HEK293 (cell line): ENCODE measurements at regions not wholly inside any gene's neighbourhood (a gene's known extent, or its start where the extent isn't known, plus 50 kb on each side); places are given as distances from the start of the nearest gene placed in this dataset.

Experiments used
- CTCF ChIA-PET: fragments of 350-600 bp; formaldehyde crosslinking; extraction: SDS; loops from one replicate; lab custom pipeline; 2021; ENCODE audit warnings: antibody characterized with exemption; lab: Yijun Ruan, JAX
- POLR2A ChIA-PET: fragments of 300-600 bp; formaldehyde crosslinking; extraction: SDS; loops from one replicate; lab custom pipeline; 2020; ENCODE audit warnings: antibody characterized with exemption, inconsistent platforms; lab: Yijun Ruan, JAX
- H3K27ac ChIP-seq: fragments of 200-500 bp; sonication (Bioruptor generic); 2 replicates; pipeline ENCODE4 v1.5.1; 2014; ENCODE audit warnings: low read depth, low read length, control low read depth, inconsistent platforms; ENCODE audit errors: extremely low read depth
- H3K36me3 ChIP-seq, 2 experiments: fragments of 200-500 bp in 1 of 2; sonication (Bioruptor generic) in 1 of 2; 1 replicate in 1 of 2; 2 replicates in 1 of 2; pipeline ENCODE4 v1.5.1; 2014 to 2017; ENCODE audit warnings: inconsistent platforms in 2 of 2, low read length in 2 of 2; ENCODE audit not compliant: control insufficient read depth in 2 of 2, insufficient read depth in 1 of 2
- H3K4me1 ChIP-seq: fragments of 200-500 bp; sonication (Bioruptor generic); 2 replicates; pipeline ENCODE4 v1.5.1; 2014; ENCODE audit warnings: mild to moderate bottlenecking, low read length, inconsistent platforms; ENCODE audit not compliant: control insufficient read depth, insufficient read depth
- H3K4me3 ChIP-seq: 2 replicates; pipeline ENCODE4 v1.5.1; 2011; ENCODE audit warnings: low read depth, mild to moderate bottlenecking, control low read depth, low read length, moderate library complexity
- H3K9me3 ChIP-seq: fragments of 200-500 bp; sonication (Bioruptor generic); 2 replicates; pipeline ENCODE4 v1.5.1; 2014; ENCODE audit warnings: low read depth, low read length, inconsistent platforms; ENCODE audit not compliant: control insufficient read depth, insufficient read depth
- MYNN ChIP-seq: fragments of 450-650 bp; formaldehyde crosslinking; IDR thresholded peaks from 2 replicates; pipeline ENCODE4 v1.5.1; 2016; ENCODE audit warnings: missing biosample characterization, missing genetic modification characterization, borderline replicate concordance
- OSR2 ChIP-seq: fragments of 450-650 bp; formaldehyde crosslinking; IDR thresholded peaks from 2 replicates; pipeline ENCODE4 v1.5.1; 2016; ENCODE audit warnings: missing biosample characterization, missing genetic modification characterization
- SALL2 ChIP-seq: fragments of 450-650 bp; formaldehyde crosslinking; IDR thresholded peaks from 2 replicates; pipeline ENCODE4 v1.5.0; 2017; ENCODE audit warnings: missing biosample characterization, mild to moderate bottlenecking, missing genetic modification characterization, borderline replicate concordance
- SETDB1 ChIP-seq: IDR thresholded peaks from one replicate; pipeline ENCODE4 v1.6.1; 2017; ENCODE audit warnings: mild to moderate bottlenecking, low read length, moderate library complexity, mixed read lengths; ENCODE audit not compliant: insufficient read length
- TCF7L2 ChIP-seq: IDR thresholded peaks from 2 replicates; pipeline ENCODE4 v1.6.1; 2011; ENCODE audit warnings: low read depth, mild to moderate bottlenecking, inconsistent platforms, low read length, moderate library complexity, borderline replicate concordance
- YY1 ChIP-seq: fragments of 450-650 bp; formaldehyde crosslinking; IDR thresholded peaks from 2 replicates; pipeline ENCODE4 v1.5.1; 2018; ENCODE audit warnings: missing biosample characterization, missing genetic modification characterization
- ZBTB48 ChIP-seq: fragments of 450-650 bp; formaldehyde crosslinking; IDR thresholded peaks from 2 replicates; pipeline ENCODE4 v1.5.1; 2016; ENCODE audit warnings: missing biosample characterization, missing genetic modification characterization
- ZNF112 ChIP-seq: fragments of 450-650 bp; formaldehyde crosslinking; IDR thresholded peaks from 2 replicates; pipeline ENCODE4 v1.5.0; 2017; ENCODE audit warnings: missing biosample characterization, missing genetic modification characterization
- ZNF174 ChIP-seq: fragments of 450-650 bp; formaldehyde crosslinking; IDR thresholded peaks from 2 replicates; pipeline ENCODE4 v1.5.0; 2017; ENCODE audit warnings: missing biosample characterization, mild to moderate bottlenecking, missing genetic modification characterization
- ZNF2 ChIP-seq: fragments of 450-650 bp; formaldehyde crosslinking; IDR thresholded peaks from 2 replicates; pipeline ENCODE4 v1.5.1; 2016; ENCODE audit warnings: missing biosample characterization, missing genetic modification characterization
- ZNF211 ChIP-seq: fragments of 450-650 bp; formaldehyde crosslinking; IDR thresholded peaks from 2 replicates; pipeline ENCODE4 v1.5.1; 2016; ENCODE audit warnings: low read depth, missing biosample characterization, missing genetic modification characterization
- ZNF426 ChIP-seq: fragments of 450-650 bp; formaldehyde crosslinking; IDR thresholded peaks from 2 replicates; pipeline ENCODE4 v1.5.1; 2017; ENCODE audit warnings: missing biosample characterization, missing genetic modification characterization, mild to moderate bottlenecking, inconsistent platforms, moderate library complexity
- ZNF561 ChIP-seq: fragments of 450-650 bp; IDR thresholded peaks from 2 replicates; pipeline ENCODE4 v1.5.1; 2018; ENCODE audit warnings: missing biosample characterization, missing genetic modification characterization, borderline replicate concordance
- ZNF621 ChIP-seq: fragments of 450-650 bp; formaldehyde crosslinking; IDR thresholded peaks from 2 replicates; pipeline ENCODE4 v1.5.1; 2017; ENCODE audit warnings: missing biosample characterization, missing genetic modification characterization
- ZNF623 ChIP-seq: fragments of 450-650 bp; formaldehyde crosslinking; IDR thresholded peaks from 2 replicates; pipeline ENCODE4 v1.5.1; 2016; ENCODE audit warnings: missing biosample characterization, missing genetic modification characterization
- ZNF837 ChIP-seq: fragments of 450-650 bp; formaldehyde crosslinking; IDR thresholded peaks from 2 replicates; pipeline ENCODE4 v1.5.1; 2016; ENCODE audit warnings: missing biosample characterization, missing genetic modification characterization
- ZNF843 ChIP-seq: fragments of 450-650 bp; formaldehyde crosslinking; IDR thresholded peaks from 2 replicates; pipeline ENCODE4 v1.5.1; 2016; ENCODE audit warnings: missing biosample characterization, missing genetic modification characterization
- TF ChIP-seq, protein P1 (sequence below): fragments of 450-650 bp; formaldehyde crosslinking; IDR thresholded peaks from 2 replicates; pipeline ENCODE4 v1.5.1; 2016; ENCODE audit warnings: missing biosample characterization, missing genetic modification characterization
- TF ChIP-seq, protein P2 (sequence below): fragments of 450-650 bp; formaldehyde crosslinking; IDR thresholded peaks from 2 replicates; pipeline ENCODE4 v1.5.1; 2017; ENCODE audit warnings: missing biosample characterization, missing genetic modification characterization
- TF ChIP-seq, protein P3 (sequence below): fragments of 450-650 bp; IDR thresholded peaks from 2 replicates; pipeline ENCODE4 v1.5.1; 2018; ENCODE audit warnings: missing biosample characterization, missing genetic modification characterization
- TF ChIP-seq, protein P4 (sequence below): fragments of 450-650 bp; formaldehyde crosslinking; IDR thresholded peaks from 2 replicates; pipeline ENCODE4 v1.5.1; 2016; ENCODE audit warnings: missing biosample characterization, missing genetic modification characterization, borderline replicate concordance

DNA sequence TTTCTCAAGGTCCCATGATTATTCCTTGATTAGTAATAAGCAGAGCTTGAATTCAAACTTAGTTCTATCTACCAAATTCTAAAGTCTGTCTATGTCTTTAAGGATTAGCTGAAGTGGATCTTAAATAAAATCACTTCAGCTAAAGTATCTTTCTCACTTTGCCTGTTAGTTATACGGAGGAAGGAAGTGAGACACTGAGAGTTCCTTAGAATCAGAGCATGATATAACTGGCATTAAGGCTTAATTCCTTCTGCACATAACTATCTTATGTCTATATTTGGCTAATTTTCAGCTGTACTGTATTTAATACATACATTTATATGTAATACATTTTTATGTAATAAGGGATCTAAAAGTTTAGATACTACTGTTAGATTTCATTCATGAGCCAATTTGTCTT lies 491.1 kb upstream of the GHITM start:
- CTCF ChIA-PET = no interaction called here
- no peak overlapping the region for H3K27ac ChIP-seq
- H3K36me3 ChIP-seq = no peaks in the 10 kb centered on the region
- POLR2A ChIA-PET = no interaction called here
- no peak overlapping the region for H3K4me3 ChIP-seq
- no peaks in the 10 kb centered on the region for H3K9me3 ChIP-seq
- 0 out of 2 replicates have a peak, but pooled peaks cover 3% of the 10 kb centered on the region for H3K4me1 ChIP-seq
- TF ChIP-seq, protein P1, sequence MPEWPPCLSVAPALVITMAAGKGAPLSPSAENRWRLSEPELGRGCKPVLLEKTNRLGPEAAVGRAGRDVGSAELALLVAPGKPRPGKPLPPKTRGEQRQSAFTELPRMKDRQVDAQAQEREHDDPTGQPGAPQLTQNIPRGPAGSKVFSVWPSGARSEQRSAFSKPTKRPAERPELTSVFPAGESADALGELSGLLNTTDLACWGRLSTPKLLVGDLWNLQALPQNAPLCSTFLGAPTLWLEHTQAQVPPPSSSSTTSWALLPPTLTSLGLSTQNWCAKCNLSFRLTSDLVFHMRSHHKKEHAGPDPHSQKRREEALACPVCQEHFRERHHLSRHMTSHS (tag by site-specific recombination) = no peak
- no peak for TF ChIP-seq ZNF174 (tag by site-specific recombination)
- TF ChIP-seq ZNF837 (tag by site-specific recombination) = no peak
- TF ChIP-seq MYNN (tag by site-specific recombination) = no peak
- no peak for TF ChIP-seq ZBTB48 (tag by site-specific recombination)

DNA sequence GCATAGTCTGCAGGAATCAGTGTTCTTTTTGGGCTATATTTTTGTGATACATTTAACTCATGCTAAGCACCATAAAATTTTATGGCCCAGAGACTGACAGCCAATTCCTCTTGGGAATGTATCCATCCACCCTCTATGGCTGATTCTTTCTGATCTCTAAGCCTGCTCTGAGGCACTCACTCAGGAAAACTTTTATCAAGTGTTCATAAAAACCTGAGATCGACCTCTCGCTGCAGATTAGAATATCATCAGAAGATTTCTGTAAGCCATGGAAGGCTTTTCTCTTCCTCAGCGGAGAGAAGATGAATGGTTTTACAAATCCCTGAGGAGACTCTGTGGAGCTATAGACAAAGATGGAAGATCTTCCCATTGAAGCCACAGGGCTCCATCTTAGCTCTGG lies 489.8 kb upstream of the GHITM start:
- Histone ChIP-seq H3K27ac (no peak overlapping the region), H3K36me3 (no peaks in the 10 kb centered on the region), H3K4me1 (0 out of 2 replicates have a peak, but pooled peaks cover 3% of the 10 kb centered on the region), H3K9me3 (no peaks in the 10 kb centered on the region), H3K4me3 (no peak overlapping the region)
- TF ChIP-seq, protein P2, sequence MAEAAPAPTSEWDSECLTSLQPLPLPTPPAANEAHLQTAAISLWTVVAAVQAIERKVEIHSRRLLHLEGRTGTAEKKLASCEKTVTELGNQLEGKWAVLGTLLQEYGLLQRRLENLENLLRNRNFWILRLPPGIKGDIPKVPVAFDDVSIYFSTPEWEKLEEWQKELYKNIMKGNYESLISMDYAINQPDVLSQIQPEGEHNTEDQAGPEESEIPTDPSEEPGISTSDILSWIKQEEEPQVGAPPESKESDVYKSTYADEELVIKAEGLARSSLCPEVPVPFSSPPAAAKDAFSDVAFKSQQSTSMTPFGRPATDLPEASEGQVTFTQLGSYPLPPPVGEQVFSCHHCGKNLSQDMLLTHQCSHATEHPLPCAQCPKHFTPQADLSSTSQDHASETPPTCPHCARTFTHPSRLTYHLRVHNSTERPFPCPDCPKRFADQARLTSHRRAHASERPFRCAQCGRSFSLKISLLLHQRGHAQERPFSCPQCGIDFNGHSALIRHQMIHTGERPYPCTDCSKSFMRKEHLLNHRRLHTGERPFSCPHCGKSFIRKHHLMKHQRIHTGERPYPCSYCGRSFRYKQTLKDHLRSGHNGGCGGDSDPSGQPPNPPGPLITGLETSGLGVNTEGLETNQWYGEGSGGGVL (tag by site-specific recombination) = no peak
- TF ChIP-seq YY1 (no peak), ZNF621 (tag by site-specific recombination) (no peak), ZNF2 (tag by site-specific recombination) (no peak)
- POLR2A ChIA-PET = no interaction called here
- CTCF ChIA-PET = no interaction called here

DNA sequence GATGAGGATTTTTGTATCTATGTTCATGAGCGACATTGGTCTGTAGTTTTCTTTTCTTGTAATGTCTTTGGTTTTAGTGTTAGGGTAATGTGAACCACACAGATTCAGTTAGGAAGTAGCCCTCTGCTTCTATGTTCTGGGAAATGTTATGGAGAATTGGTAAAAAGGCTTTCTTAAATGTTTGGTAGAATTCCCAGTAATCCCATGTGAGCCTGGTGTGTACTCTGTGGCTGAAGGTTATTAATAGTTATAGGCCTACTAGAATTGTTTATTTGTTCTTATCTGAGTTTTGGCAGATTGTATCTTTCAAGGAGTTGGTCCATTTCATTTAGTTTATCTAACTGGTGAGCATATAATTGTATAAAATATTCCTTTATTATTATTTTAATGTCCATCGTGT lies 484.6 kb upstream of the GHITM start:
- no peak overlapping the region for H3K27ac ChIP-seq
- CTCF ChIA-PET = interaction anchor here (0.8 kb wide), 1 partner anchor 217 kb away, joined by 5 read pairs; no protein-coding TSS in a partner anchor
- H3K9me3 ChIP-seq = no peaks in the 10 kb centered on the region
- H3K4me1 ChIP-seq = no peaks in the 10 kb centered on the region
- POLR2A ChIA-PET = no interaction called here
- H3K4me3 ChIP-seq = no peak overlapping the region
- no peaks in the 10 kb centered on the region for H3K36me3 ChIP-seq
- TF ChIP-seq ZNF623 (tag by site-specific recombination) = no peak
- TF ChIP-seq, all 188 proteins: peak for 0

DNA sequence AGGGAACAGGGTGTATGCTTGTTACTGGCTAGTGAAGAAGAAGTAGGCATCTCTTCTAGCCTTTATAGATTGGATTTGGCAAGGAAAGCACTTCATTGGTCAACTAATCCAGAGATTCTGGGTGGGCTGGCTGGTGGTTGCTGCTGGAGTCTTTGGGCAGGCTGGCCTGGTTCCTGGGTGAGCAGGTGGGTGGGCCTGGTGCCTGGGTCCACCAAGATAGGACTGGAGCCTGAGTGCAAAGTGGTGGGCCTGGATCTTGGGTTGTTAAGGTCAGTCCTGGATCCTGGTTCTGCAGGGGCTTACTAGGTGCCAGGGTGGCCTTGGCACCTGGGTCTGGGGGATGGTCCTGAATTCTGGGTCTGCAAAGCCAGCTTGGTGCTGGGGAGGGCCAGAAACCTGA lies 482.4 kb upstream of the GHITM start:
- Histone ChIP-seq H3K27ac (no peak overlapping the region), H3K9me3 (no peaks in the 10 kb centered on the region), H3K36me3 (no peaks in the 10 kb centered on the region), H3K4me3 (no peak overlapping the region), H3K4me1 (no peaks in the 10 kb centered on the region)
- POLR2A ChIA-PET = no interaction called here
- CTCF ChIA-PET = interaction anchor here (0.6 to 0.7 kb wide), 2 partner anchors 259 to 909 kb away, joined by 3 read pairs; no protein-coding TSS in a partner anchor
- TF ChIP-seq OSR2 (no peak), SALL2 (tag by site-specific recombination) (no peak), ZNF211 (tag by site-specific recombination) (no peak), SETDB1 (no peak), ZNF426 (tag by site-specific recombination) (no peak), TCF7L2 (no peak), ZNF112 (no peak), ZNF843 (tag by site-specific recombination) (no peak), ZNF561 (tag by site-specific recombination) (no peak)
- TF ChIP-seq, protein P3, sequence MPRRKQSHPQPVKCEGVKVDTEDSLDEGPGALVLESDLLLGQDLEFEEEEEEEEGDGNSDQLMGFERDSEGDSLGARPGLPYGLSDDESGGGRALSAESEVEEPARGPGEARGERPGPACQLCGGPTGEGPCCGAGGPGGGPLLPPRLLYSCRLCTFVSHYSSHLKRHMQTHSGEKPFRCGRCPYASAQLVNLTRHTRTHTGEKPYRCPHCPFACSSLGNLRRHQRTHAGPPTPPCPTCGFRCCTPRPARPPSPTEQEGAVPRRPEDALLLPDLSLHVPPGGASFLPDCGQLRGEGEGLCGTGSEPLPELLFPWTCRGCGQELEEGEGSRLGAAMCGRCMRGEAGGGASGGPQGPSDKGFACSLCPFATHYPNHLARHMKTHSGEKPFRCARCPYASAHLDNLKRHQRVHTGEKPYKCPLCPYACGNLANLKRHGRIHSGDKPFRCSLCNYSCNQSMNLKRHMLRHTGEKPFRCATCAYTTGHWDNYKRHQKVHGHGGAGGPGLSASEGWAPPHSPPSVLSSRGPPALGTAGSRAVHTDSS (tag by site-specific recombination) = no peak
- TF ChIP-seq, protein P4, sequence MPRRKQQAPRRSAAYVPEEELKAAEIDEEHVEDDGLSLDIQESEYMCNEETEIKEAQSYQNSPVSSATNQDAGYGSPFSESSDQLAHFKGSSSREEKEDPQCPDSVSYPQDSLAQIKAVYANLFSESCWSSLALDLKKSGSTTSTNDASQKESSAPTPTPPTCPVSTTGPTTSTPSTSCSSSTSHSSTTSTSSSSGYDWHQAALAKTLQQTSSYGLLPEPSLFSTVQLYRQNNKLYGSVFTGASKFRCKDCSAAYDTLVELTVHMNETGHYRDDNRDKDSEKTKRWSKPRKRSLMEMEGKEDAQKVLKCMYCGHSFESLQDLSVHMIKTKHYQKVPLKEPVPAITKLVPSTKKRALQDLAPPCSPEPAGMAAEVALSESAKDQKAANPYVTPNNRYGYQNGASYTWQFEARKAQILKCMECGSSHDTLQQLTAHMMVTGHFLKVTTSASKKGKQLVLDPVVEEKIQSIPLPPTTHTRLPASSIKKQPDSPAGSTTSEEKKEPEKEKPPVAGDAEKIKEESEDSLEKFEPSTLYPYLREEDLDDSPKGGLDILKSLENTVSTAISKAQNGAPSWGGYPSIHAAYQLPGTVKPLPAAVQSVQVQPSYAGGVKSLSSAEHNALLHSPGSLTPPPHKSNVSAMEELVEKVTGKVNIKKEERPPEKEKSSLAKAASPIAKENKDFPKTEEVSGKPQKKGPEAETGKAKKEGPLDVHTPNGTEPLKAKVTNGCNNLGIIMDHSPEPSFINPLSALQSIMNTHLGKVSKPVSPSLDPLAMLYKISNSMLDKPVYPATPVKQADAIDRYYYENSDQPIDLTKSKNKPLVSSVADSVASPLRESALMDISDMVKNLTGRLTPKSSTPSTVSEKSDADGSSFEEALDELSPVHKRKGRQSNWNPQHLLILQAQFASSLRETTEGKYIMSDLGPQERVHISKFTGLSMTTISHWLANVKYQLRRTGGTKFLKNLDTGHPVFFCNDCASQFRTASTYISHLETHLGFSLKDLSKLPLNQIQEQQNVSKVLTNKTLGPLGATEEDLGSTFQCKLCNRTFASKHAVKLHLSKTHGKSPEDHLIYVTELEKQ (tag by site-specific recombination) = no peak
